Fibroblast of gingiva (primary cell): ENCODE measurements at regions not wholly inside any gene's neighbourhood (a gene's known extent, or its start where the extent isn't known, plus 50 kb on each side); places are given as distances from the start of the nearest gene placed in this dataset.

ENCODE experiments used
- DNase-seq: peaks from one replicate; pipeline ENCODE4 v3.0.0-alpha.2; 2011; ENCODE audit warnings: low read depth

DNA sequence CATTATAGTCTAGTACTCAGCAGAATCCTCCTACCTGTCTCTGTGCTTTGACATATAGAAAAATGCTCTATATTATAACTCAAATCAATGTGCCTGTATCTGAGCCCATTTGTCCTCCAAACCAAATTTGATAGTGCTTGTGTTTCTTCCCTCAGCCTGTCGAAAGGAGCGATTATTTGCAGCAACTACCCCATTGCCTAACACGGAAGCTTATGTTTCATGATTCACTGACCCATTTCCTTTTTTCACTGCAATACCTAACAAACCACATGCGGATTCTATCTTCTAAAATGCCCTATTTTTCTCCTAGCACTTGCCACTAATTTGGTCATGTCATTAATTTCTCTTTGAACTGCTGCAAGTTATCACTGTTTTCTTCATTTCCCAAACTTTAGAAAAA lies 1220.6 kb upstream of the CADM2 start:
- peak; percentile 3 for DNase-seq

DNA sequence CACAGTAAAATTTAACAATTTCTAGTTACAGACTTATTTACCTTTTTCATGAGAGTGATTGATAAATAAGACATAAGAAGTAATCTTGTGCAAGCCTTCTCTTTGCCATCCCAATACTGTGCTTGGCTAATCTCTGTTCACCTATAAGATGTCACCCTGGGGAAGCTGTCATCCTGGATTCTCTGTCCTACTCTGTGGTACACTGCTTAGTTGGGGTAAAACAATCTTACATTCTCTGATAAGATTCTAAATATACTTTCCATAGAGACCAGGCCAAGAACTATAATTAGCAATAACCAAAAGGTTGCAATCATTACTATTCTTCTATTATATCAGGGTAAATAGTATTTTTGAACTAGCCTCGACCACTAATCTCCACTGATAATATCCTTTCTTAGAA lies 1218.3 kb upstream of the CADM2 start:
- DNase-seq = no peak

DNA sequence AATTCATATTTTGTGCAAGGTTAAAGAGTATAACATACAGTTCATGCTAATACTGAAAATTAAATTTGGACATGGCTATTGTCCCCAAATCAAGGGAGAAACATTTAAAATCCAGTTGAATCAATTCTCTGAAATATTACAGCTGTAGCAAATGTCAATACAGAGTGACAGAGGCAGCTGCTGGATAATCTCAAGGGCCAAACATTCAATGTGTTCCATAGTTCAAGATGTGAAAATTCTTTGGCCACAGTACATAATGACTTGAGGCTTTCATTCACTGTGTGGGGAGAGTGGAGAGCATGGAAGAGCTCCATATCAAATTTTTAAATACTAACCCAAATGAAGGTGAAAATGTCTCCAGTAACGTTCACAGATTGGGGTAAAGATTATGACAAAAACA lies 1192.8 kb upstream of the CADM2 start:
- no peak for DNase-seq

DNA sequence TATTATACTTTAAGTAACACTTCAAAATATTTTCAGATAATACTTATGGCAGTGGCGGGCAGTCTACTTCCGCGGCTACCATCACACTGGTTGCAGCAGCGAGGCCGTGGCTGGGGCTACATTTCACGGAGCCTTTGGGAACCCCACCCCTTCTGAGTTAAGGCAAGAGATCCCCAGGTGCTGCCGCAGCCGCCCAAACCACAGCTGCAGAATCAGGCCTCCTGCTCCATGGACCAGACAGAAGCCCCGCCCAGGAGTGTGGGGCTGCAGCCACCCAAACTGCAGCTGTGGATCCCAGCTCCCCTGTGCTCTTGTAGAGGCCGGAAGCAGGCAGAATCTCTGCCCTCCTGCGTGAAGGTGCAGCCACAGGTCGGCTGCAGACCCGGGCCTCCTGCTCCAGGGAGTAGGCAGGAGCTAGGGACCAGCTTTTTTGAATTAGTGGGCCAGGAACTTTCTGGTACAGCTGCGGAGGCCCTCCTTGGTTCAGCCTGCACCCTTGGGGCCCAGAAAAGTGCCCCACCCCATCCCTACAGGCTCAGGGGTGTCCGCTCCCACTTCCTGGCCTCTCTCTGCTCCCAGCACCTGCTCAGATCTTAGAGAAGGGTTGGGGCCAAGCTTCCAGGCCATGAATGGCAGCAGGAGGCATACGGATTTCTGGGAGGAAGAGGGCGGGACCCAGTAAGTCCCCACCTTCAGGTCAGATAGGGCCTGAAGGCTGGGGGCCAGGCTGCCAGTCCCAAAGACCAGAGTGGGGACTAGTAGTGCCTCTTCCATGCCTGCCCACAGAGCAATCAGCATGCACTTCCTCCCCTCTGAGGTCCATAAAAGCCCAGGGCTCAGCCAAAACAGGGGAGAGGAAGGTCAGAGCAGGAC lies 1188.8 kb upstream of the CADM2 start:
- DNase-seq = no peak

DNA sequence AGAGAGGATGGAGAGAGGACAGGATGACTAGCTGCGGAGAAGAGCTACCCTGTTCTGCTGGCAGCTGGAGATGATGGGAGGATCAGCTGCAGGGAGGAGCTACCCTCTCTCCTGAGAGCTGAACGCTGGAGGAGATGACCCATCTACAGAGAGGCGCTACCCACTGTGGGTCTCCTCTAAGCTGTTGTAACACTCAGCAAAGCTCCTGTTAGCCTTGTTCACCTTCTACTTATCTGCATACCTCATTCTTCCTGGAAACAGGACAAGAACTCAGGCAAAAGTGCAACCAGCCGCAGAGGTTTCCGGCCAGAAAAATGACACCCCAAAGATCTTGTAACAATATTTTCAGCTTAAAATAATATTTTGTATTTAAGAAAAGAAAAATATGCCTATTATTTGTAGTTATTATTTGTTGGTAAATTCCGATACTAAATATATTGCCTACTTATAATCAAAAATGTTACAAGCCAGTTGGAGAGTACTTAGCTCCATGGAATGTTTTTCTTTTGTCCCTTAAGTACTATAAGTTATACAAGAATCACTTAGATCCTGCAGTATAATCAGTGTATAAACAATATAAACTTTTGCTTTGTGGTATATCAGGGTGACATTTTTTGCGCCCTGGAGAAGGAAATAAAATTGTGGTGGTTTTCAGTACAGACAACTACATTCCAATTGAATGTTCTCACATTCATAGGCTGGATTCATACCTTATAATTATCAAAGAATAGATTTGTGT lies 1188.0 kb upstream of the CADM2 start:
- no peak for DNase-seq

DNA sequence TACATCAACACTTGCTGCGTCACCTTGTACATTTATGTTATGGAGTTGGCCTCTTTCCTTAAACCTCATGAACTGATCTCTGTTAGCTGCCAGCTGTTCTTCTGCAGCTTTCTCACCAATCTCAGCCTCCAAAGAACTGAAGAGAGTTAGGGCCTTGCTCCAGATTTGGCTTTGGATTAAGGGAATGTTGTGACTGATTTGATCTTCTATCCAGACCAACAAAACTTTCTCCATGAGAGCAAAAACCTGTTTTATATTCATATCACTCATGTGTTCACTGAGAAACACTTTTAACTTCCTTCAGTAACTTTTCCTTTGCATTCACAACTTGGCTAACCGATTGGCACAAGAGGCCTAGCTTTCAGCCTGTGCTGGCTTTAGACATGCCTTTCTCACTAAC lies 1156.0 kb upstream of the CADM2 start:
- no peak for DNase-seq

DNA sequence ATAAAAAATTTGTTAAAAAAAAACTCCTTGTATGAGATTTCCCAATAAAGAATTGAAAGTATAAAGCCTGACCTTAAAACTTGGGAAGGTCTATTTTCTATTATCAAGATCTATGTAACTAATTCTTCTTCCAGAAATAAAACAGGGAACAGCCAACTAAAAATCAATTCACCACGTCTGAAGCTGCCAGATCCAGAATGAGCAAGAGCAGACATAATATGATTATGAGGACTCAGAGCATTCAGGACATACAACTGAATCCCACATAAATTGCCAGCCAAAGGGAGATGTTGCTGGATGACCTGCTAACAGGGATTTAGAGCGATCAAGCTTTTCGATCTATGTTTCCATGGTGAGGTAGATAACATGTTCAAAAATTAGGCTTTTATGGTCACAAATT lies 1151.3 kb upstream of the CADM2 start:
- DNase-seq = no peak

DNA sequence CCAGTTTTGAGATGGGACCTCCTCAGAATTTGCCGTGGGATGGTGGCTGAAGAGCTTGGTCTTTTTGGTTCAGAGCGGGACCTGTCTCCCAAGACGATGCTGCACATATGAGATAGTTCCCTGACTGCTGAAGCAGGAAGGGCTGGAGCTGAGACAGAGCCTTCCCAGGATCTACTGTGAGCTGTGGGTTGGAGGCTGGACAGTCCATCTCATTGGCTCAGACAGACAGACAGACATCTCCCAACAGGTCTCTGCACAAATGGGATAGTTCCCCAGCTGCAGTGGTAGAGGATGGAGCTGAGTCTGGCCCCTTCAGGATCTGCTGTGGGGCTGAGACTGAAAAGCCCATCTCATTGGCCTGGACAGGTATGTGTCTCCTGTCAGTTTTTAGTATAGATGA lies 1145.6 kb upstream of the CADM2 start:
- DNase-seq = no peak

DNA sequence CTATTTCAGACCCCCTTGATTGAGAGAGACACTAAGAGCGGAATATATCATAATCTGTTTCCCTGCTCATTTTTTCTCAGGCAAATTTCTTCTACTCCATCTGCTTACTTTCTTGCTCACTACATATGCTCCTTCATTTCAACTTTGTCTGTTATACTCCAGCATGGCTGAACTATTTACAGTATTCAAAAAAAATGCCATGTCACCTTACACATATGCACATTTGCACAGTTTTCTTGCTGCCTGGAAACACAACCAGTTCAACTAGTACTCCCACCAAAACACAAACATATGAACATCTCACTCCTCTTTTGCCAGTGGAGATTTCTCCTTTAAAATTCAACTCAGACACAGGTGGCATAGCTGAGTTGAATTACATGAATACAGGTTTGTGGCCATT lies 1142.1 kb upstream of the CADM2 start:
- DNase-seq = no peak

DNA sequence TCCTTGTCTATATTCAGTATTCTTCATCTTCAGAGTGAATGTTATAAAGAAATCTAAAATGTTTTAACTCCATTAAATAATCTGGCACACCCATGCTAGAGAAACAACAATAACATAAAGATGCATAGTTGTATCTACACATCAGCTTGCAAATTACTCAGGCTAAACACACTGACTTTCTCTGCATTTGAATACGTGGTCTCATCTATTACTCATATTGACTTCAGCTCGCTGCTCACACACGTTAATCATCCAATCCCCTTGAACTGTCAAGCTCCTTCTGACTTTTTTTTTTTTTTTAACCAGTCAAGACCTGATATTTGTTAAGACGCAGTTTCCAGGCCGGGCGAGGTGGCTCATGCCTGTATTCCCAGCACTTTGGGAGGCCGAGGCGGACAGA lies 1137.3 kb upstream of the CADM2 start:
- no peak for DNase-seq

DNA sequence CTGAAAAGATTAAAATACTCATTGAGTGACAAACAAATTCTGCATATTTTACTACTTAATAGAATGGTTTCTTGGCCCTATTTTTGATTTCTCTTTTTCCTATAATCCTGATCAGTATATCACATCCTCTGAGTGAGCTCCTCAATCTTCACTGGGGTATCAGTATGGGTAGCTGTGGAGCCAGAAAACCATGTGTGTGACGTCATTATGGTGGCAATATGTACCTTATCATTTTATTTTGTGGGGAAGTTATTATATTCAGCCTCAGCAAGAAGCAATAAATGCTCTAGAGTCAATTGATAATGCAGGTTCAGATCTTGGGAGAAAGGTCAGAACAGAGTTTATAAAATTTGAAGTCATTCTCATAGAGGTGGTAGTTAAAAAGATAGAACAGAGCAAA lies 1135.7 kb upstream of the CADM2 start:
- no peak for DNase-seq

DNA sequence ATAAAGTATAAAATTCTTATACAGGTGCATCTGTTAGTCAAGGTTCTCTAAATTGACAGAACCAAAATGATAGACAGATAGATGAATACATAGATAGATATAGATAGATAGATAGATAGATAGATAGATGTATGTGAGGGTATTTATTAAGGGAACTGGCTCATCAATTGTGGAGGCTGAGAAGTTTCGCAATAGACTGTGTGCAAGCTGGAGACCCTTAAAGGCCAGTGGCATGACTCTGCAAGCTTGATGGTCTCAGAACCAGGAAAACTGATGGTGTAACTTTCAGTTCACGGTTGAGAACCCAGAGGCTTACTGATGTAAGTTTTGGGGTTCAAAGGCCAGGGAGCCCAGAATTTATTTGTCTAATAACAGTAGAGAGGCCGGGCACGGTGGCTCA lies 1123.7 kb upstream of the CADM2 start:
- DNase-seq = no peak

DNA sequence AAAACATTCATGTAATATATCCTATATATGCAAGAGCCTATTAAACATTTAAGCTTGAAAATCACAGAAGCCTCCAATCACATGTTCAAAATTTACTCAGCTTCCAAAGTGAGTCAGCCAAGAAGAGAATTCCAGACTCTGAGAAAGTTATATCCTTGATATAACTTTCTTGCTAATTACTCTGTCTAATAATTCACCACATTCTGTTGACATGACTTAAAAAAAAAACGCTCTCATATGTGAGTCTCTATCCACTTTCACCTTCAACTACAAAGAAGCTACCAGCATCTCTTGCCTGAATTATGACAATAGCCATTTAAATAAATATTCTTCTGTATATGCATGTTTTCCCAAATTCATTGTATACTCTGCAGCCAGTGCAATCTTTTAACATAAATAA lies 1116.3 kb upstream of the CADM2 start:
- DNase-seq = no peak

DNA sequence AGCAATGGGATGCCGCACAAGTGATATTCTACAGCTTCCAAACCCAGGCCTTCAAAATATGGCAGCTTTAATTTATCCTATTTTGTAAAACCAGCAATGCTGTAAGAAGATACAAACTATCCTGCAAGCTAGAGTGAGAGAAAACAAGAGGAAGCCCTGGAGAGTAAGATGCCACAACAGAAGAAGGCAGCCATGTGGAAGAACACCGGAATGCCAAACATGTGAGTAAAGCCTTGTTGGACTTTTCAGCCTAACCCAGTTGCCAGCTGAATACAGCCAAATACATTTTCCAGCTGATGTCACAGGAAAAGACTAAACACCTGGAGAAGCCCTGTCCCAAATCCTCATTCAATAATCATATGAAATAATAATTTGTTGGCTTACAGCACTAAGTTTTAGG lies 1115.1 kb upstream of the CADM2 start:
- no peak for DNase-seq

DNA sequence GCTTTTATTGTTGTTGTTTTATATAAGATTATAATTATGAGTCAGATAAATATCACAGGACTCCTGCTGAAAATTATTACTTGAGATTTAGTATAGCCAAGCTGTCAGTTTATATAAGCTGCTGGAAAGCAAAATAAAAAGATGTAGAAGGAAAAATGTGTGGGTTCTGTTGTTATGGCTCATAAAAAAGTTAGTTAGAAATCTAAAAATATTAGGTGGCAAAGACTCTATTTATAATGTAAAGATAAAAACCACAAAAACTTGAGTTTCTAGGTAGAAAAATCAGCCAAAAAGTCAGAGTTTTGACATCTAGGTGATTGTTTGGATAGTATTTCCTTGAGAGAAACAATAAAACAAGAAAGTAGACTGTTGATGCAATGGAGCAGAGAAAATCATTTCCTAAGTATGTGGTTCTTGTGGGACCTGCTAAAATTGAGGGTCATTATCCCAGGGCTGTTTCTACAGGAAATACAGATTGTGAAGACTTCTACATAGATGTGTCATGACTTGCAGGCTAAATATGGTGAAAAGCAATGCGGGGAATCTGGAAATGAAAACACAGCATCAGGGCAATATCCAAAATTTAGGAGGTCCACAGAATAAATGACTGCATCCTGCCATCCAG lies 1109.6 kb upstream of the CADM2 start:
- DNase-seq = no peak

DNA sequence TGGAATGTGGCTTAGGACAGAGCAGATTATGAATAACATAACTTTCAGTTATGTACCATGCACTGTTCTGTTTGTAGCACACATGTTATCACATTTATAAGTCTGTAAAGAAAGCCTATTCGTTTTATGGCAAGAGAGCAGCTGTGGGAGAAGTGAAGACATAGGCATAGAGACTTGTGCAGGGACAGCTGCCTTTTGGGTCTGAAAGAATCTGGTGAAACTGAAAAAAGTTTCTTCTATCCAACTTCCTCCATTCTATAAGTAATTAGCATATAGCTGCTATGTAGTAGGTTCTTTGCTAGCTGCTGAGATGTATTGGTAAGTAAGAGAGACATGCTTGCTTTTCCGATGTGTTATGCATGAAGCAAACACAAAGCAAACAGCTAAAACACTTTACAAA lies 1095.4 kb upstream of the CADM2 start:
- no peak for DNase-seq

DNA sequence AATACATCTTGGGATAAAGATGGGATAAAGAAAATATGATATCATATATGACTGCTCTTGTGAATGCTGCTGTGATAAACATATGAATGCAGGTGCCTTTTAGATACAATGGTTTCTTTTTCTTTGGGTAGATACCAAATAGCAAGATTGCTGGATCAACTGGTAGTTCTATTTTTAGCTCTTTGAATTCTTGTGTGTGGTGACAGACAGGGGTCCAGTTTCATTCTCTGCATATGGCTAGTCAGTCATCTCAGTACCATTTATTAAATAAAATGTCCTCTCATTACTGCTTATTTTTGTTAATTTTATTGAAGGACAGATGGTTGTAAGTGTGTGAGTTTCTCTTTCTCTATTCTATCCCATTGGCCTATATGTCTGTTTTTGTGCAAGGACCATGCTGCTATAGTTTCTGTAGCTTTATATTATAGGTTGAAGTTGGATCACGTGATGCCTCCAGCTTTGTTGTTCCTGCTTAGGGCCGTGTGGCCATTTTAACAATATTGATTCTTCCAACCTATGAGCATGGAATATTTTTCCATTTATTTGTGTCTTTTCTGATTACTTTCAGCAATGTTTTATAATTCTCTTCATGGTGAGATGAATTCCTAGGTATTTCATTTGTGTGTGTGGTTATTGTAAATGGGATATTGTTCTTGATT lies 1089.8 kb upstream of the CADM2 start:
- no peak for DNase-seq

DNA sequence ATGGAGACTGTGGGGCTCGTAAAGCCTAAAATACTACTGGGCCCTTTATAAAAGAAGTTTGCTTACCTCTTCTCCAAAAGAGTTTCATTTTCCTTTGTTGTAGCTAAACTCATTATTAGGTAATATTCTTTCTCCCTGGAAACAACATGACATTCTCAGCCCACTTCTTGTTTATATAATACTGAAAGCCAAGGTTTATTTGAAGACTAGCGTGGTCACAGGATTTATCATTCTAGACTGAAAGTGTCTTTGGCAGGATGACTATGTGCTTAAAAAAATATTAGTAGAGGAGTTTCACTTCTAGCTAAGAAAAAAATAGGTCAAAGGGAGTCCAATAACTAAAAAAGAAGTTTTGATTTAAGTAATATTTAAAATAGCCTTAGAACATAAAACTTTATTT lies 1085.2 kb upstream of the CADM2 start:
- peak; percentile 10 for DNase-seq

DNA sequence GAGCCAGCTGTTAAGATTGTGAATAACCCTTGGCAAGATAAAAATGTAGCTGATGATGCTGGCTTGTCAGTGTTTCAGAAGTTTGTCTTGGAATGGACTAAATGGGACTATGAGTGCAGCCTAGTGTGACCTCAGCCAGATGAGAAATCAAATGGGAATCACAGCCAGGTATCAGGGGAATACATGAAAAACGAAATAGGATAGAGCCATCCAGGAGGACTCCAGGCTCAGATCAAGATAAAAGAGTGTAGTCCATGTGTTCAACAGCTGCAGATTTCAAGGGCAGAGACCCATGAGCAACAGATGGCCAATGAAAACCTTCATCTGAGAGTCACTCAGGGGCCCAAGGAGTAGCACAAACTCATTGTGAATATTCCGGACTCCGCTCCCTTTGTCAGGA lies 1080.9 kb upstream of the CADM2 start:
- no peak for DNase-seq

DNA sequence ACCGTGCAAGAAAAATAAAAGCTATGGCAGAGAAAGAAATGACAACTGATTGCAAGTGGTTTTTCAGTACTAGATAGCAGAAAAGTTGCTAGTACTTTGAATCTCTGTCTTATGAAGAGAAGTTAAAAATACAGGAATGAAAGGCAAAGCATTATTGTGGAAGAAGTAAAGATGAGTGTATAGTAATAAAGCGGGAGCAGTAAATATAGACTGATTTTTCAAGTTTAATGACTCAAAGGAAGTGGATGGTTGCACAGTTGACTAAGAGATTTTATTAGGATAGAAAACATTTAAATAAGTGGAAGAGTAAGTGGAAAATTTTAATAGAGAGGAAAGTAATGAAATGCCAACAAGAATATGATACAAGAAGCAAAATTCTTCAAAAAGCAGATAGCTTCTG lies 1076.1 kb upstream of the CADM2 start:
- no peak for DNase-seq

DNA sequence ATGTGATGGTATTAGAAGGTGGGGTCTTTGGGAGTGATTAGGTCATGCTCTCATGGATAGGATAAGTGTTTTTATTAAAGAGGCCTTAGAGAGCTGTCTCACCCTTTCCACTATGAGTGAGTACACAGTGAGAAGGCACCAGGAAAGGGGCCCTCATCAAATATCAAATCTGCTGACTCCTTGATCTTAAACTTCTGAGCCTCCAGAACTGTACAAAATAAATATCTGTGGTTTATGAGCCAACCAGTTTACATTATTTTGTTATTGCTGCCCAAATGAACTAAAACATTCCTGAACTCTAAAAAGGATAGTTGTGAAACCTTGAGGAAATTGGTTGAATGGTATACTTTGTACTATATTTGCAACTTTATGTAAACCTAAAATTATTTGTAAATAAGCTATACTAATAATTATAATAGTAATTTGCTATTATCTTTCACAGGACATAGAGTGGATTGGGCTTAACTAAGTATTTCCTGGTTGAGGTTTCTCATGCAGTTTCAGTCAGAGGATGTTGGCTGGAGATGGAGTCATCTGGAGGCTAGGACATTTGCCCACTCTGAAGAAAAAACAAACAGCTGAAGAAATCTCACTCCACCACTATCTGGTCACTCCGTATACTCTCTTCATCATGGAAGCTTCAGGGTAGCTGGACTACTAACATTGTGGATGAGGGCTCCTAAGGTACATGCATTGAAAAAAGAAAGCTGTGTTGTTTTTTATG lies 1068.6 kb upstream of the CADM2 start:
- DNase-seq = peak; percentile 79

DNA sequence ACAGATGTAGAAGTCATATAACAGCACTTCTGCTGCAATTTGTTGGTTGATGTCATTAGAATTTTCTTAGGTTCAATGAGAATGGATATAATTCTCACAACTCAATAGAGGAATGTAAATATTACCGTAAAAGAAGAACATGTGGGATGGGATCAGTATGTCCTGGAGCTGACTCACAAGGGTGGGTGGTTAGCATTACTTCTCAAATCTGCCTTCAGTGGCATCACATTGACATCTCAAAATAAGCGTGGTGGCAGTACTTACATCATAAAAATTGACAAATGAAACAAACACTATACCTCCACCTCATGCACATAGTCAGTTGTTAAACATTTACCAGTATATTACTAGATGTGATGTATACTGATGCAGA lies 1068.0 kb upstream of the CADM2 start:
- DNase-seq = peak; percentile 61
